ENCODE measurements at regions not wholly inside any gene's neighbourhood (a gene's known extent, or its start where the extent isn't known, plus 50 kb on each side); places are given as distances from the start of the nearest gene placed in this dataset.

GRCh38 chr17:6244796-6245195 is 174.6 kb downstream of the WSCD1 start:
- CTCF ChIA-PET = no interaction called here
- Histone ChIP-seq H4K91ac (ENCODE audit: insufficient read depth, low read depth, low read length) (no peak overlapping the region), H2BK120ac (ENCODE audit: low read depth, low read length) (no peak overlapping the region), H2AK9ac (replicated peaks; ENCODE audit: low read depth, low read length, poor library complexity) (no peak overlapping the region), H3K9me3 (ENCODE audit: control insufficient read depth, insufficient read depth, low read length) (peaks cover under 1% of the 10 kb centered on the region; the same call in 1 of the 2 replicates), H3K4me1 (ENCODE audit: control insufficient read depth, insufficient read depth, low read length) (no peaks in the 10 kb centered on the region), H3K79me1 (ENCODE audit: low read depth in 1 of 2, low read length in 2 of 2) (no peaks in the 10 kb centered on the region), H4K8ac (ENCODE audit: low read depth in 2 of 2, low read length in 2 of 2) (no peak overlapping the region), H3K27ac (ENCODE audit: insufficient read depth, low read length) (no peak overlapping the region), H3K4me2 (ENCODE audit: low read depth, low read length) (no peak overlapping the region), H4K20me1 (ENCODE audit: insufficient read depth, low read length) (no peaks in the 10 kb centered on the region), H3K56ac (ENCODE audit: extremely low read depth, insufficient read depth, low read length) (no peak overlapping the region), H4K5ac (ENCODE audit: low read depth, low read length) (no peak overlapping the region), H3K4me3 (ENCODE audit: insufficient read depth, low read depth, low read length) (no peak overlapping the region), H2BK15ac (ENCODE audit: low read depth, low read length) (no peak overlapping the region), H3K36me3 (ENCODE audit: control insufficient read depth, insufficient read depth, low read length) (no peaks in the 10 kb centered on the region), H2AK5ac (ENCODE audit: low read depth, low read length) (no peak overlapping the region), H3K9me1 (ENCODE audit: insufficient read depth, low read length) (no peaks in the 10 kb centered on the region), H2BK5ac (ENCODE audit: low read depth, low read length, poor library complexity, severe bottlenecking) (no peak overlapping the region), H2BK20ac (ENCODE audit: low read depth, low read length) (no peak overlapping the region), H2AFZ (replicated peaks; ENCODE audit: low read length, poor library complexity) (no peak overlapping the region), H3K18ac (ENCODE audit: low read depth, low read length) (no peak overlapping the region), H3K9ac (ENCODE audit: low read depth, low read length) (no peak overlapping the region), H3K14ac (replicated peaks; ENCODE audit: low read depth, low read length) (no peak overlapping the region), H3K27me3 (ENCODE audit: control insufficient read depth, insufficient read depth, low read length) (no peaks in the 10 kb centered on the region), H3K23ac (ENCODE audit: low read depth, low read length) (no peak overlapping the region), H3K4ac (ENCODE audit: low read depth, low read length) (no peak overlapping the region)
- in situ Hi-C loops (cut with MboI; ENCODE audit: low sequenced_read_pairs) = no loop called here
- no TSS peak for BruUV-seq (replicated peaks)
- DNase-seq (no peak), ATAC-seq (ENCODE audit: low read depth) (no peak)
- intact Hi-C loops (cut with micrococcal nuclease) = no loop called here
- no peak for TF ChIP-seq CHD1 (IDR thresholded peaks at IDR 0.05; ENCODE audit: low read depth, low read length)
- TF ChIP-seq, protein P1, sequence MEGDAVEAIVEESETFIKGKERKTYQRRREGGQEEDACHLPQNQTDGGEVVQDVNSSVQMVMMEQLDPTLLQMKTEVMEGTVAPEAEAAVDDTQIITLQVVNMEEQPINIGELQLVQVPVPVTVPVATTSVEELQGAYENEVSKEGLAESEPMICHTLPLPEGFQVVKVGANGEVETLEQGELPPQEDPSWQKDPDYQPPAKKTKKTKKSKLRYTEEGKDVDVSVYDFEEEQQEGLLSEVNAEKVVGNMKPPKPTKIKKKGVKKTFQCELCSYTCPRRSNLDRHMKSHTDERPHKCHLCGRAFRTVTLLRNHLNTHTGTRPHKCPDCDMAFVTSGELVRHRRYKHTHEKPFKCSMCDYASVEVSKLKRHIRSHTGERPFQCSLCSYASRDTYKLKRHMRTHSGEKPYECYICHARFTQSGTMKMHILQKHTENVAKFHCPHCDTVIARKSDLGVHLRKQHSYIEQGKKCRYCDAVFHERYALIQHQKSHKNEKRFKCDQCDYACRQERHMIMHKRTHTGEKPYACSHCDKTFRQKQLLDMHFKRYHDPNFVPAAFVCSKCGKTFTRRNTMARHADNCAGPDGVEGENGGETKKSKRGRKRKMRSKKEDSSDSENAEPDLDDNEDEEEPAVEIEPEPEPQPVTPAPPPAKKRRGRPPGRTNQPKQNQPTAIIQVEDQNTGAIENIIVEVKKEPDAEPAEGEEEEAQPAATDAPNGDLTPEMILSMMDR (conservative IDR thresholded peaks at IDR 0.05; ENCODE audit: low read depth, low read length) = no peak
- no peak for TF ChIP-seq USF2 (IDR thresholded peaks at IDR 0.05; ENCODE audit: low read depth, low read length)
- no peak for TF ChIP-seq RCOR1 (IDR thresholded peaks at IDR 0.05; ENCODE audit: insufficient replicate concordance, low read length)
- TF ChIP-seq NFE2L2 (IDR thresholded peaks at IDR 0.05; ENCODE audit: low read depth, low read length) = no peak
- TF ChIP-seq RFX5 (IDR thresholded peaks at IDR 0.05; ENCODE audit: low read depth, low read length) = no peak
- TF ChIP-seq POLR2A (IDR thresholded peaks at IDR 0.05; ENCODE audit: low read depth, low read length) = no peak
- no peak for TF ChIP-seq MXI1 (IDR thresholded peaks at IDR 0.05; ENCODE audit: borderline replicate concordance, low read depth, low read length)
- TF ChIP-seq MAZ (IDR thresholded peaks at IDR 0.05; ENCODE audit: borderline replicate concordance, low read depth, low read length) = no peak
- dilution Hi-C loops (cut with HindIII; ENCODE audit: low sequenced_read_pairs, unreplicated experiment) = no loop called here
- POLR2A ChIA-PET (ENCODE audit: unreplicated experiment) = no interaction called here
- 17% methylated on average over 2 of the region's 4 CpGs; no CpG with 5 or more reads in 1 of the 2 experiments for WGBS, 2 experiments (ENCODE audit: extremely low coverage in 2 of 2, insufficient read length in 1 of 2)

Data from IMR-90 (cell line).